ENCODE measurements at regions not wholly inside any gene's neighbourhood (a gene's known extent, or its start where the extent isn't known, plus 50 kb on each side); places are given as distances from the start of the nearest gene placed in this dataset.
"Not testable (repeated sequence)": the region's sequence is repeated elsewhere in the genome, so short reads cannot be mapped to it uniquely, and the experiment has no call there.

DNA sequence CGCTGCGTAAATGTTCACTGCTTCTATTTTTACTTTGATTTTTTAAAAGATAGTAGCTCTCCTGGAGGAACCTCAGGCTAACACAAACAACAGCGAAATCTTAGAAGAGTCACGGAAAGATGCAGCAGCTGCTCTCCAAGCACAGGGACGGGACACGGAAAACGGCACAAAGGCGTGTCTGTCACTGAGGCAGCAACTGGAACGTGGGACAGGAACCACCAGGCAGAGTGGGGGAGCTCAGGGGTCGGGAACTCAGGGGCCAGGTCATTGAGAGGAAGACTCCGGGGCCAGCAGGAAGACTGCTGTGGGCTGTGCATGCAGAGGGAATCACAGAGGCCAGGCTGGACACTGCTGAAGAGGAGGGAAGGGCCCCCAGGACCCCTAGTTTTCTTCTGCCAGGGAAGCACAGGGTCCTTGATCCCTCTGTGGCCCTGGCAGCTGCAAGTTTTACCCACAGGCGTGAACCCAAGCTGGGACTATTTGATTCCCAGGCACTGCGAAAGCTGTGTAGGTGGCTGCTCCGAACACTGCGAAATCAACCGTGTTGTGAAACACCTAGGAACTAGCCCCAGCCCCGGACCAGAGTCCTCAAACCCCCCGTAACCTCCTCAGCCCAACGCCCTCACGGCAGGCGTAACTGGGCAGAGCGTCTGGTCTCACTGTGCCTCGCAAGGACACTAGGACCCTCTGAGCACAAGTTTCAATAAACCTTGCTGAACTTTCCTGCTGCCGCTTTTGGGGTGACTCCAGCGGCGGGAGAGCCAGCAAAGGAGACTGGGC lies 263.0 kb downstream of the EIPR1 start:
- DNase-seq = no peak

DNA sequence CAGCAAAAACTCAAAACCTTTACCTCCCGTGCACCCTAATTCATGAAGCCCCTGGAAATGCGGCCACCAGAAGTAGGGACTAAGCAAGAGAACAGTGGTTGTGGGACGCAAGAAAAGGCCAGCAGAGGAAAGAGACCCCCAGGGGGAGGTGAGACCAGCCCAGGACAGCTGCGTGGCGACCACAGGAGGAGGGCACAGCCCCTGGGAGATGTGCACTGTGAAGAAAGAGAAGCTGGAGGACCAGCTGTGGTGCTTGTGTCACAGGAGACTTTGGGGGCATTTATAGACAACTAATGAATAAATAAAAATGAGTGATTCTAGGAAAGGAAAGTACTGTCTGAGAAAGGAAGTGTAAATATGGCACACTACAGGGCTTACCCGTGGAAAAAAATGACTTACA lies 263.8 kb downstream of the EIPR1 start:
- DNase-seq = no peak

DNA sequence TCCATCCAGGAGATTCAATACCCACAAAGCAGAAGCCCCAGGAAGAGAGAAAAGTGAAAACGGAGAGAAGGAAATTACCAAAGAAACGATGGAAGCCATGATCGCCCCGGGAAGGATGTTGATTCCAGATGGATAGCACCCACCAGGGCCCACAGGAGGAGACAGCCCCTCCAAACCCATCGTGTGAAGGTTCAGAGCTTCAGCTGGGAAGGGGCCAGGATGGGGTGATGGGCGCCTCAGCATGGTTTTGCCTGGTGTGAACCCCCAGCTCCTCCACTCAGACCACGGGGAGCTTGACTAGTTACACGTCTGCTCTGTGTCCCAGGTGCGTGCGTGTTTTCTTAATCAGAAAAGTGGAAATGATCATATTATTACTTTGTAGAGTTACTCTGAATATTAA lies 264.5 kb downstream of the EIPR1 start:
- DNase-seq = no peak

DNA sequence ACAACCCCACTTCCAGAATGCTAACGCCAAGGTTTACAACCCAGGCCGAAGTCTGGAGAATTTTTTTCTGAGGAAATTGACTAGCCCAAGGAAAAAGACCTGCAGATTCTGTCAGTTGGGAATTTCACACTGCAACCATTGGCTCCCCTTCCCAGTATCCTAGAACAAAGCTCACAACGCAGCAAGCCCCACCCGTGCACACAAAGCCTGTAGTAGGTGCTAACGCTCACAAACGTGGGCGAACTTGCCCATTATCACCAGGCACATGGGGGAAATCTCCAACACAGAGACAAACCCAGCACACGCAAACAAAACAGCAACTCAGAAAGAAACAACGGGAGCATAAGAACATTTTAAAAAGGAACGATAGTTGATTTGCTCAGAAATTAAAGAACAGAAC lies 265.1 kb downstream of the EIPR1 start:
- DNase-seq = no peak

DNA sequence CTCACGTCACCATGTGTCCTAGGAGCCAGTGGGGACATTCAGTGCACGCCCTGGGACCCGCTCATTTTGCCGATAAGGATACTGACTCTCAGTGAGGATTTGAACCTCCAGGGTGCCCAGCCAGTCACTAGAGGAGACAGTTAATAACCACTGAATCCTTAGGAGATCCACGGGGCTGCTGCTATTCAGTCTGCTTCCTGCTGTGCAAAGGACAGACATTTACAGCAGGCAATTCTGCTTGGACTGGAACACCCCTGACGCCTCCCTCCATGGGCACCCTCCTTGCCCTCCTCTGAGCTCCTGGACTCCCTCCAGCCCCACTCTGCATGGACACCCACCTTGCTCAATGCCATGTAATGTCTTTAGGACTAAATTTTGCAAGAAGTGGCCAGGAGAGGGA lies 265.5 kb downstream of the EIPR1 start:
- no peak for DNase-seq

DNA sequence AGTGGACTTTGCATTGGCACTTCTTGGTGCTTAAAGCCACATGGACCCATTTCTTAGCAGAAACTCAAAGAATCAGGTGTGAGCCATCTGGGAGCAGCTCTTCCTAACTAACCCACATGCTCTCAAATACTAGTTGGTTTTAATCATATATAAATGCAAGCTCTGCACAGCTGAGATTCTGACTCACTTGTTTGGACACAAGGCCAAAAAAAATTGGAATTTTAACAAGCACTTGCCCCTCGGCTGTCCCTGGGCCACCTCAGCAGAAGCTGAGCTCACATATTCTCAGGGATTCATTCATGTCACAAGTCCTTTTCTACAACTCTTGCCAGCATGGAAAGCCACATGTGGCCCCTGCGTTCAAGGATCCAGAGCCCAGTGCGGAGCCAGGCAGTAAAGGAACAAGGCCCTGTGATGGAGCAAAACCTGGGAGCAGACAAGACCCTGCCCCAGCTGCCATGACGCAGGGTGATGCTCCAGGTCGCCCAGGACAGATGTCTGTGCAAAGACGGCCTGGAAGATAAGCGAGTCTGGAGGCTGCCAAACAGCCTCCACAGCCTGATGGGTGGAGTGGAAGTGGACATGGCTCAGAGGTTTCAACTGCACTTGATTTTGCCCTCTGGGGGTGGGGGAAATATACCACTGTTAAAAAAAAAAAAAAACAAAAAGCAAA lies 266.5 kb downstream of the EIPR1 start:
- DNase-seq = no peak

DNA sequence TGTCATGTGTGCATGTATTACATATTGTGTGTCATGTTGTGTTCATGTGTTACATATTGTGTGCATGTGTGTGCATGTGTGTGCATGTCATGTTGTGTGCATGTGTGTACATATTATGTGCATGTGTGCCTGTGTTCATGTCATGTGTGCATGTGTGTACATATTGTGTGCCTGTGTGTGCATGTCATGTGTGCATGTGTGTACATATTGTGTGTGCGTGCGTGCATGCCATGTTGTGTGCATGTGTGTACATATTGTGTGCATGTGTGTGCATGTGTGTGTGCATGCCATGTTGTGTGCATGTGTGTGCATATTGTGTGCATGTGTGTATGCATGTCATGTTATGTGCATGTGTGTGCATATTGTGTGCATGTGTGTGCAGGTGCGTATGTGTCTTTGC lies 267.1 kb downstream of the EIPR1 start:
- no peak for DNase-seq

DNA sequence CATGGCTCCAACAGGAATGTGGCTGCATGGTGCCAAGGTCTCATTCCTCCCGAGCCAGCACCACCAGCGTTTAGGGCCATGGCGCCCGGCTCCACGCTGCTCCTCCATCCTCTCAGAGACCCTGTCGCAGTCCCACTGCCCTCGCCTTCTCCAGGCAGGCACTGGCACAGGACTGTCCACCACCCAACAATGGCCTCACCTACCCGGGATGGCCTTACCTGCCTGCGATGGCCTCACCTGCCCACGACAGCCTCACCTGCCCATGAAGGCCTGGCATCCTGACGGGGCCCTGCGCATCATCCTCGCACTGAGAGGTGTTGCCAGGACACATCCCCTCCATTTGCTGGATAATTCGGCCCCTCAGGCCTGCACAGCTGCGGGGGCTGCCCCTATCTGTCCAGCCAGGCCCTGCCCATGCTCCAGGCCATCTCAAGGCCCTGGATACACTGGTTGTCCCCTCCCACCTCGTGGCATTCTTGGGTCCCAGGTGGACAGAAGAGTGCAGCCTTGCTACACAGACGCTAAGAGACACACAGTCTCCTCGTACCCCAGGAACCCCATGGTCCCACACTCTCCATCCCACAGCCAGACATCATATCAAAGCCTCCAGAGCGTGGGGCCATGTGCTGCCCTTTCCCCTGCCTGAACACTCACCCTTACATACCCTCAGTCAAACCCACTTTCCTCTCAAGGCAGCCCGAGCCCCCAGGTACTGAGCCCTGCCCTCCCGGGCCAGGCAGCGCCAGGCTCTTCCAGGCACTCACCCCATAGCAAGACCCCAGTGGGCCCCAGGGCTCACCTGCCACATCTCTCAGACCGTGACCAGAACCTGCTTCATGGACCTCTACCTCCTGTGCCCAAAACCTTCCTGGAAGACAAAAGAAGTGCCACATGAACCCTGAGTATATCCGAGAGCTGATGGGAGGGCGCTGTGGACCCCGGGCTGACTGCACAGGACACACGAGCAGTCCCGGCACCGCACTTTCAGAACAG lies 268.6 kb downstream of the EIPR1 start:
- no peak for DNase-seq

DNA sequence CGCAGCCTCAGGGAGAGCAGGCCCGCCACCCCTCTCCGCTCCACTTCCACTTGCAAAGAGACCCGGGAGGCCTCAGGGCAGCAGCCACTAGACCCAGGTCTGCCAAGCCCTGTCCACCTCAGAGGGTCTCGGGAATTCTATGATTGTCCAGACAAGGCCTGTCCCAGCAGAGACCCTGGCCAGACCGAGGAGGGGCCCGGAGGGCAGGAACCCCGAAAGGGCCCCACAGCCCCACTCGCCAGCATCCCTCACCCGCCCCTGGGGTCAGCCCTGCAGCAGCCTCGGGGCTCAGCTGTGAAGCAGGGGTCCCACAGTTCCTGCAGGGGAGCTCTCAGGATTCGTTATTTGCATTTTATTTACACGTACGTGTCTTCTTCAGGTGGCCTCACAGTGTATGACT lies 269.5 kb downstream of the EIPR1 start:
- DNase-seq = no peak

DNA sequence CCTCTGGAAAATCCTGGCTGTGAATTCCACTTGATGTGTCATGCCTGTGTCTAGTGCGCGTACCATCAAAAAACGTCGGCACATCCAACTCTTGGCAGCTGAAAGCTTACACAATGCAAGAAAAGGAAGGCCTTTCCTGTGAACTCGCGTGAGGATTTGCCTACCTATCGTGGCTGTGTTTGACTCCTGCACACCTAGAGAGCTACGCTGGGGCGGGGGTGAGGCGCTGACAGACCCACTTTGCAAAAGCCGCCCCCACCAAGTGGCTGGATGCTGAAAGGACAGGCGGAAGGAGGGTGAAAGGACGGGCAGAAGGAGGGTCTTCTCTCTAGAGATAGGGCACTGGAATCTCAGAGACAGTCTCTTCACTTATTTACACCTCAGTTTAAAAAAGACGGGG lies 270.1 kb downstream of the EIPR1 start:
- no peak for DNase-seq

DNA sequence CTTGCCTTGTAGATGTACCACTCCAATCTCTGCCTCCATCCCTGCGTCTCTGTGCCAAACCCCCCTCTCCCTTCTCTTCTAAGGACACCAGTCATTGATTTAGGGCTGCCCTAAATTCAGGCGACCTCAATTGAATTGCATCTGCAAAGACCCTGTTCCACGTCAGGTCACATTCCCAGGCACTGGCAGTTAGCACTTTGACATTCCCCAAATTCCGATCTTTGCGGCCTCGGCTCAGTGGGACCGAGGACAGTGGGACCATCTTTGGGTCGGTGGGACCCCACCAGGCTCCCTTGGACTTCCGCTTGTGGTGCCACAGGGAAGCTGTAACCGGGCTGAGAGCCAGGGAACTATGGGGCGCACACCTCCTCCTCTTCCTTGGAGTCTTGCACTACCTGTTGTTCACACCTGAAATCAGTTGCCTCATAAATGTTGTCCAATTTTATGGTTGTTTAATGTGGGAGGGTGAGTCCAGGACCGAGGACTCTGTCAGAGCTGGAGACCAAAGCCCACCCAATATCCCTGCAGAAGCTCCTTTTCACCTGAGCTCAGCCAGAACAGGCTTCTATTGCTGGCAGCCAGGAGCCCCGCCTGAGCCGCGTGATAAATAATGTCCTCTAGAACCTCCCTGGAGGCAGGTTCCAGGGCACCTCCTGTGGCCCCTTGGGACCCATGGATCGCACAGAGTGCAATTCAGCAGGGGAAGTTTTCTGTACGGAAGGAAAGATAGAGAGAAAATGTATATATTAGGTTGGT lies 271.6 kb downstream of the EIPR1 start:
- no peak for DNase-seq

DNA sequence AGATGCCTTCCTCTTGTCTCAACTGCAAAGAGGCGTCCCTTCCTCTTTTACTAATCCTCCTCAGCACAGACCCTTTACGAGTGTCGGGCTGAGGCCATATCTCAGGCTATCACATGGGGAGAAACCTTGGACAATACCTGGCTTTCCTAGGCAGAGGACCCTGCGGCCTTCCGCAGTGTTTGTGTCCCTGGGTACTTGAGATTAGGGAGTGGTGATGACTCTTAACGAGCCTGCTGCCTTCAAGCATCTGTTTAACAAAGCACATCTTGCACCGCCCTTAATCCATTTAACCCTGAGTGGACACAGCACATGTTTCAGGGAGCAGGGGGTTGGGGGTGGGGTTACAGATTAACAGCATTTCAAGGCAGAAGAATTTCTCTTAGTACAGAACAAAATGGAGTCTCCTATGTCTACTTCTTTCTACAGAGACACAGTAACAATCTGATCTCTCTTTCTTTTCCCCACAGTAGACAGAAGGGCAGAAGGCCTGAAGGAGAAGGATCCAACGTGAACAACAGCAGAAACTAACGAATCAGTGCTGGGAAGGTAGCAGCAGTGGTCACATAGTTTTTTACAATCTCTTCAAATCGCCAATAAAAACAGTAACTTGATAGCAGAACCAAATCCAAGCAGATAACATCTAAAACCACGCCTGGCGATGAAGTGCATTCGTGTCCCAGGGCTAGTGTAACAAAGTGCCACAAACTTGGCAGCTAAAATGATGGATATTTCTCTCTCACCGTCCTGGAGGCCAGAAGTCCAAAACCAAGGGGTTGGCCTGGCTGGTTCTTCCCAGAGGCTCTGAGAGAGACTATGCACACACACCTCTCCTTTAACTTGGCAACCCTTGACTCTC lies 272.4 kb downstream of the EIPR1 start:
- not testable (repeated sequence) for DNase-seq

DNA sequence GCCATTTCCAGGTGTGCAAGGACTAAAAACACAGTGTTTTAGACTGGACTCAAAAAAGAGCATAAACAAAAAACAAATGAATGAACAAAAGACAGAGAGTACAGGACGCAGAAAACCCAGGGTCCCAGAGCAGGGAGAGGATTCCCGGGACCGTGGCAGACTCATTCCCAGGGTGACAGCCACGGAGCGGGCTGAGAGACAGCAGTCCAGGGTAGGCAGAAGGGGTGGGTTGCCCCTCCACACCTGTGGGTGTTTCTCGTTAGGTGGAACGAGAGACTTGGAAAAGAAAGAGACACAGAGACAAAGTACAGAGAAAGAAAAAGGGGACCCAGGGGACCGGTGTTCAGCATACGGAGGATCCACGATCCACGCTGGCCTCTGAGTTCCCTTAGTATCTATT lies 273.4 kb downstream of the EIPR1 start:
- no peak for DNase-seq

DNA sequence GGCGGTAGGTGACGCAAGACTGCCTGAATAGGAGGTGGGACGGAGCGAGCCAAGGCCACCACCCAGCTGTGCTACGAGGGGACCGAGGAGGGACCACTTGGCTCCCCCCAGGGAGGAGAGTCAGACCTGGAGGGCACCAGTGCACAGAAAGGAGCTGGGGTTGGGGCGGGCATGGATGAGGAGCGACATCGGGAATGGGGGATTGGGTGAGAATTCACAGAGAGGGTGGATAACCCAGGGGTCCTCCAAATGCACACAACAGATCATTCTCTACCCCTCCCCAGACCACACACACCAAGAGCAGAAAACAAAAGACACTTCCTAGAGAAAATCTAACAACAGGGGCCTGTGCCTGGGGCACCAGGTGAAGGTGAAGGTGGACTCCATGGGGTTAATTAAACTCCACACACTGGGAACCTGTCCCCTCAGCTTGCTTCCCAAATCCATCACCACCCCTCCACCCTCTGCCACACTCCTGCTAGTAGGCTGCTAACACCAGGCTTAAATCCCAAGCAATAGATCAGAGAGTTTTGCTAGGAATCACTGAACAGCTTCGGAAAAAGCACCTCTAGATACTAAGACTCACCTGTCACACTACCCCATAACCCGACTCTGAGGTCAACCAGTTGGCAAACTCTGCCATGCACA lies 274.6 kb downstream of the EIPR1 start:
- no peak for DNase-seq

DNA sequence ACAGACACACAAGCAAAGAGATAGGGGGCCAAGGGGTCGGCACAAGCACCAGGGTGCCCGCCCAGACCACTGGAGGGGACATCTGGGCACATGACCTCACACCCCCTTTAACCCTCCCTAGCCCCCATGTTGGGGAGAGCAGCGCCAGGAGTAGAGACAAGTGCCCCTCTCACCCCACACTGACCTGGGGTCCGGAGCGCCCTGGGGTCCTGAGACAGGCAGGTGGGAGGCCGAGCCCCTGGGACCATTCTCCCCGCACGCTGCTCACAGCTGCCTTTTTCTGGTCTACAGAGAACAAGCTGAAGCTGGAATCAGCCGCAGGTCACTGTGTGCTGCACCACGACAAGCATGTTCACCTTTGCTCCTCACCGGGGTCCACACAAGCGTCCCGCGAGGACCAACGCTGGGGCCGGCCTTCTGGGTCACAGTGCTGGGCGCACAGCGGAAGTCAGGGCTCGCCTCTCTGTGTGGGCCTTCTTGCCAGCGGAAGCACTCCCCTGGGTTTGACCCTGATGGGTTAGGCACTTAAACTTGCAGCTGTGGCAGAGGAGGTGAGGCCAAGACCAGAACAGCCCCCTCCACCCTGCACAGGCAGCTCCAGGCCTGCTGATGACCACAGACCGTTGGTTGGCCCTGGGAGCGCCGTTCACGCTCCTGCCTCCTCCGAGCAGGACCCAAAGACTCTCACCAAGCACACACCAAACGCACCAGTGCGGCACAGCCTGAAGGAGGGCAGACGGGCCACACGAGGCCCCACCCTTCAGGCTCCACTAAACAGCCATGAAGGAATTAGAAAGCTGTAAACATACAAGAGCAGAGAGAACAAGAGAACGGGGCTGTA lies 275.3 kb downstream of the EIPR1 start:
- no peak for DNase-seq

DNA sequence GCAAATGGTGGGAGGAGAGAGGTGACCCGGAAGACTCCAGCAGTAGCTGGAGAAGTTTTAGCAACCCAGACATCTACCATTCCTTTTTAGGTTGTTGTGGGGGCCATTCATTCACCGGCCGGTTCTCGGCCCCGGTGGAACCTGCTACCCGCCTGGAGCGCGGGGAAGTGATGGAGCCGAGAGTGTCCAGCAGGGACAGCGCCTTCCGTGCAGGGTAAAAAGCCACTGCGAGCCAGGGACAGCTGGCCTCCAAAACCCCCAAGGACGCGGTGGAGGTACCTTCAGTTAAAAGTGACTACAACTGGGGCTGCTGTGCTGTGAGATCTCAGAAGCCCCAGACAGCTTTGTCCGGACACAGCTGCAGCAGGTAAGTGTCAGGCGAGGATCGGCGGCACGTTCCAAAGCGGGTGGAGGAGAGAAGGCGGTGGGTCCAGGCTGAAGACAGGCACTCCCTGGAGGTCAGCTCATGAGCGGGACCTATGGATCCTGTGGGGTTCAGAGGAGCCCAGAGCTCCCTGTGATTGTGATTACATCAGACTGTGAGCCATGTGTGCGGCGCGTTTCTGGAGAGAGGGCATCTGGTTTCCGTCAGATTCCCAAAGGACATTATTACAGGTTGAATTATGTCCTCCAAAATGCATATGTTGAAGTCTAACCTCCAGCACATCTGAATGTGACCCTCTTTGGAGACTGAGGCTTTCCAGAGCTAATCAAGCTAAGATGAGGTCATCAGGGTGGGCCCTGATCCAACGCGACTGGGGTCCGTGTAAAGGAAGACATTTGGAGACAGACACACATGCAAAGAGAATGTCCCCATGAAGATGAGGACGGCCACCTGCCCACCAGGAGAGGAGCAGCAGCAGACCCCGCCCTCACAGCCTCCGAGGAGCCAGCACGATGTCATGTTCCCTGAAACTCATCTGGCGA lies 276.3 kb downstream of the EIPR1 start:
- DNase-seq = no peak

DNA sequence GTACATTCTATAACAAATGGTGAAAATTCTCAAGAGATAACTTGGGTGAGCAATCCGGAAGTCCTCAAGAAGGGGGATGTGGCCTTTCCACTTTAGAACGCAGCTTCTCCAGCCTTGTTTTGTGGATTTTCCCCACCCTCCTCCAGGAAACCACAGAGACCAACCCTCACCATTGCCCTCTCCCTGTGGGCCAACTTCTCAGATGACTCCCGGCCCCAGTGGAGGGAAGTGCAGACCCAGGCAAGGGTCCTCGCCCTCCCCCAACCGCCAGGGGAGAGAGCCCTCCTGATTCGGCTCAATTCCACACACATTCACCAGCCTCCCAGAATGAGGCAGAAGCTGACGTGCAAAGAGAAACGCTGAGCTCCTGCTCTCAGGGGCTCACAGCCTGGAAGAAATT lies 277.2 kb downstream of the EIPR1 start:
- no peak for DNase-seq

DNA sequence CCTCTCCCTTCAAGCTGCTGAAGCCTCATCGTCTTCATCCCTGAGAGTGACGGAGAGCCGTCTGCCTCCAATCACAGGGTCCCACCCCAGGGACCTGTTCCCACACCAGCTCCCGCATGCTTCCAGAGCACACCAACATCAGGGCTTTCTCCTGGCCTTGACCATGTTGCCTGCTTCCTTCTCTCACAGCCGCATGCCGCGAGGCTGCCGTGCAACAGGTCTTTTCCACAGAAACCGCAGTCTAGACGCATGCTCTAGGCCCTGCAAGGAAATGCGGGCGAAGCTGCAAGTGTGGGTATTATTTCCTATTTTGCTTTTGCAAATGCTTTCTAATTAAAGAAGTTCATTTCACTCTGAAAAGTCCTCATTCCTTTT lies 277.8 kb downstream of the EIPR1 start:
- no peak for DNase-seq
